IPS DF 6.9 (cell line): ENCODE measurements at regions not wholly inside any gene's neighbourhood (a gene's known extent, or its start where the extent isn't known, plus 50 kb on each side); places are given as distances from the start of the nearest gene placed in this dataset.

ENCODE experiments used
- DNase-seq: peaks from one replicate; pipeline ENCODE4 v3.0.0-alpha.2; 2013; ENCODE audit warnings: low read depth, low spot score
- H3K27ac ChIP-seq: one replicate; pipeline ENCODE4 v1.5.1; 2013; ENCODE audit warnings: low read length, control low read depth
- H3K27me3 ChIP-seq: 2 replicates; pipeline ENCODE4 v1.6.1; 2013; ENCODE audit warnings: mild to moderate bottlenecking, low read length; ENCODE audit not compliant: control insufficient read depth, insufficient read depth
- H3K36me3 ChIP-seq: 2 replicates; pipeline ENCODE4 v1.6.1; 2013; ENCODE audit warnings: low read length; ENCODE audit not compliant: control insufficient read depth, insufficient read depth
- H3K4me1 ChIP-seq: 2 replicates; pipeline ENCODE4 v1.6.1; 2013; ENCODE audit warnings: low read length; ENCODE audit not compliant: control insufficient read depth, insufficient read depth
- H3K4me3 ChIP-seq: 2 replicates; pipeline ENCODE4 v1.5.1; 2013; ENCODE audit warnings: mild to moderate bottlenecking, low read length
- H3K9me3 ChIP-seq: 2 replicates; pipeline ENCODE4 v1.6.1; 2013; ENCODE audit warnings: low read length, inconsistent platforms; ENCODE audit not compliant: control insufficient read depth, insufficient read depth
- WGBS: extraction: QIAGEN DNeasy Blood & Tissue Kit; methylation state at CpG from one replicate; pipeline ENCODE4 v1.1.7; 2013; ENCODE audit warnings: mixed read lengths, missing lambda C conversion rate; ENCODE audit not compliant: insufficient read length, insufficient coverage; 5-methylcytosine and 5-hydroxymethylcytosine counted together

DNA sequence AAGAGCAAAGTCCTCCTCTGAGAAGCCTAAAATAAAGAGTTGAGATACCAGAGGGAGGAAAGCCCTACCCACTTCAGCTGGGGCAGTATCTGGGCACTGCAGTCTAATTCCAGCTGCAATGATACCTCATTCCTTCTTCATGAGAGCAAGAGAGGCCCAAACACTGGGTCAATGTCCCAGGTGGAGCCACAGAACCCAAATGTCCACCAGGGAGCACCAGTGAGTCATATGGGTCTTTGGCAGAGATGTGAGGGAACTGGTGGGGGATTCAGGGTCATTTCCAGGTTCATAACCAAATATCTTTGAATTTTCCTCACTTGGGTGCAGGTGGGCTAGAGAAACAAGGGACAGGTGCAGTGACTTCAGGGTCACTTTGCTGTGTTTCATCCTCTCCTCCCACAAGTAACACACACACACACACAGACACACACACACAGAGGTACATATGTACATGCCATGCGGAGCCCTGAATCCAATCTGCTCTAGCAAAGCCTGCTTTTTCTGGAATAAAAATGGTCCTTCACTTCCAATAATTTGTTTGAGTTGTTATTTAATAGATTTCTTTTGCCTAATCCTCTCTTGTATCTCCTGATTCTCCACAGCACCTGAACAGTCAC lies 585.4 kb downstream of the SOX6 start:
- DNase-seq = peak; percentile 31
- Histone ChIP-seq H3K36me3 (no peaks in the 10 kb centered on the region), H3K4me1 (no peaks in the 10 kb centered on the region; the same call in 1 of the 2 replicates), H3K27ac (no peak overlapping the region), H3K27me3 (no peaks in the 10 kb centered on the region), H3K4me3 (no peak overlapping the region), H3K9me3 (no peaks in the 10 kb centered on the region)
- no CpG with 5 or more reads among the region's 1 CpG for WGBS

DNA sequence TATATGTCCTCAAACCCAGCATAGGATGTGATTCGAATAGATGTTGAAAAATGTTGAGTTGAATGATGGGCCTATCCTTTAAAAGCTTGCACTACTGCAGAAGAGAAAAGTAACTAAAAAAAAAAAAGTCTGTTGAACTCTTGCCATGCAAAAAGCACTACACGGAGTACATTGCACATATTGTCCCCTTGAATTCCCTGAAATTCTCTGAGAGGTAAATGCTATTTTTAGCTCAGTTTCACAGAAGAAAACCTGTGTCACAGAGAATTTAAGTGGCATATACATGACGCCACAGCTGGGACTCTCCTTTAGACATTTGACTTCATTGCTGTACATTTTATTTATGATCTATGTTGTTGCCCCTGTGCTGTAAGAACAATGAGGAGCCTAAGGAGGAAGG lies 583.8 kb downstream of the SOX6 start:
- Histone ChIP-seq H3K4me3 (no peak overlapping the region), H3K27ac (no peak overlapping the region), H3K4me1 (no peaks in the 10 kb centered on the region; the same call in 1 of the 2 replicates), H3K9me3 (no peaks in the 10 kb centered on the region), H3K36me3 (no peaks in the 10 kb centered on the region), H3K27me3 (no peaks in the 10 kb centered on the region)
- WGBS = no CpG with 5 or more reads among the region's 3 CpGs
- no peak for DNase-seq

DNA sequence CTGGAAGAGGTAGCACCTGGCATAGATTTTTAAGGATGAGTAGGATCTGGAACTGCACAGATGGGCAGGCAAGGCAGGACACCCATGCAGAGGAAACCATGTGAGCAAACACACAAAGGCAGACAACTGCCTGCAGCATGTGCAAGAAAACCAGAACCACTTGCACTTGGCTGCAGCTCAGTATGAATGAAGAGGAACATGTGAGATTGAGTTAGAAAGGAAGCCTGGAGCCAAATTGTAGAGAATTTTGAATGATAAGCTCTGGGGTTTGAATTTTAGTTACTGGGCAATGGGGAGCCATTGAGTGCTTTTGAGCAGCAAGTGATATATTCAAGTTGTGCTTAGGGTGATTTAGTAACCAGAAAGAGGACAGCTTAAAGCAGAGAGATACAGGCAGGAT lies 583.4 kb downstream of the SOX6 start:
- no peak overlapping the region for H3K27ac ChIP-seq
- no peaks in the 10 kb centered on the region for H3K27me3 ChIP-seq
- no peaks in the 10 kb centered on the region for H3K9me3 ChIP-seq
- H3K36me3 ChIP-seq = no peaks in the 10 kb centered on the region
- no peaks in the 10 kb centered on the region; the same call in 1 of the 2 replicates for H3K4me1 ChIP-seq
- no peak for DNase-seq
- no peak overlapping the region for H3K4me3 ChIP-seq

DNA sequence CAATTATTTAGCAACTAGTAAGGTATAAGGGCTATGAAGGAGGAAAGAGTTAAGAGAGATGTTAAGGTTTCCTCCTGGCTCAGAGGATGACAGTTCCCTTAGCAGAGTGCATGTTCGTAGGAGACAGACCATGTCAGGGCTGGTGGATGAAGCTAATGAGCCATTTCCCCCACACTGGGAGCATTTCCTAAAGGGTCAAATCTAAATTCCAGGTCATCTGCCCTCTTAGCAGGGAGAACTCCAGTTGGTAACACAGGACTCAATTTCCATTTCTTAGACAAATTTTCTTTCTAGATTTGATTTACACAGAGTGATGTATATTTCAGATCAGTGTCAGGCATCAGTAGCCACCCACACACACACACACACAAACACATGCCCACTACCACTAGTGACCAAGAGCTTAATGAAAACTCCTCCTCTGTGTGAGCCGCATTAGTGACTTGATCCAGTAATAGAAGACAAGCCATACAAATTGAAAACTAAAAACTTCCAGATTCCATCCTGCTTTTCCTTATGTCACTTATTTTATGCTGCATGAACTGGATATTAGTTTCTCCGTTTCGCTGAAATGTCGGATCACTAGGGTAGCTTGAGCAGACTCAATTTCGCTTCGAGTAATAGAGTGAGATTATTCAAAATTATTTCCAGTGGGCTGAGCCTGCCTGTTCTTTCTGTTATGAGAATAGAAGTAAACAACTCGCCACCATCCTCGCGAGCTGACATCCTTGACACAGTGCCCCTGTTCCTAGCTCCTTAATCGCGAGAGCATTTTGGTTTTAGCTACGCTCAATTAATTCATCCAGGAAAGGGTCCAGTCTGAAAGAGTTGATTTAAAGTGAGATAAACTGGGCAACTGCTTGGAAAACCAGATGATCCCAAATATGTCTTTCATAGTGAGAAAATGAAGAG lies 582.6 kb downstream of the SOX6 start:
- WGBS = no CpG with 5 or more reads among the region's 13 CpGs
- Histone ChIP-seq H3K36me3 (no peaks in the 10 kb centered on the region), H3K9me3 (no peaks in the 10 kb centered on the region), H3K4me3 (no peak overlapping the region), H3K27ac (no peak overlapping the region), H3K4me1 (no peaks in the 10 kb centered on the region; the same call in 1 of the 2 replicates), H3K27me3 (no peaks in the 10 kb centered on the region)
- DNase-seq = no peak

DNA sequence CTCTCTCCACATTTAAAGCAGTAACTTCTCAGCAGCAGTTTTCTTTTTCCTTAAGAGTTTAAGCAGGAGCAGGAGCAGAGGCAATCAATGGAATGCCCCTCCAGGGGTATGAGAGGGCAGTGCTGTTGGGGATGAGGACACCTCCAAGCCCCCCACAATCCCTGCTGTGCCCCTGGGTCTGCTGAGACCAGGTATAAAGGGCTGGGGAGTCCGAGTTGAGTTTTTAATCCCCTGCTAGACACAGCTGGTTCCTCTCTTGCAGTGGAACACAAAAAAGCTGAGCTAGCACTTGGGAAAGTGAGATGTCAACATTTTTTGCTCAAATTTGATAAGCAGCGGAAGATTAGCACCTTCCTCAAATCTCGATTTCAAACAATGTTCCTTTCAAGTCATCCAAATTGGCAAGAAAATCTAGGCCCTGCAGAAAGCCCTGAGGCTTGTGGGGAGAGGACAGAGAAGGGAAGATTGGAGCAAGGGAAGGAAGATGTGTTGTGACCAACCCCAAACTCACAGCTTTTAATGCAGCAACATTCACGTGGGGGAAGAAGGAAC lies 581.9 kb downstream of the SOX6 start:
- DNase-seq = no peak
- H3K4me3 ChIP-seq = no peak overlapping the region
- WGBS = no CpG with 5 or more reads among the region's 4 CpGs

DNA sequence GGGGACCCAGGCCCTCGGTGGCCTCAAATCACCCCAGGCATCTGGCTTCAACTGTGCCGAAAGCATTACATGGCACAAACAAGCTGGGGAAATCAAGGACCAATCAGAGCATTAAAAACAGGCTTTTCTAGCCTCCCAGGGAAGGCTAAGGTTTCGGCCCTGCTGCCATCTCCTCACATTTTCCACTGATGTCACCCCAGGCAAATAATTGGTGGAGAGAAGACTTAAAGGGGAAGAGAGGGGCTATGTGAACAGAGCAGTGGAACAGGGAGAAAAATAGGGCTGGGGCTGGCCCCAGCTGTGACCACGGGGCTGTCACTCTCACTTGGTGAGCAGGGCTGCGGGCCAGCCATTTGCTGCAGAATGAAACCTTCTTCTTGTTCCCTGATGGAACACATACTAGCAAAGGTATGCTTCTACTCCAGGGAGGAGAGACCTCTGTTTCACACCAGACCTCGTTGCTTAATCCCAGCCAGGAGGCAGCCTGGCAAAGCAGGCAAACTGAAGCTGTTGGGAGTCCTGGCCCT lies 581.3 kb downstream of the SOX6 start:
- Histone ChIP-seq H3K4me3 (no peak overlapping the region), H3K27me3 (no peaks in the 10 kb centered on the region), H3K36me3 (no peaks in the 10 kb centered on the region), H3K9me3 (no peaks in the 10 kb centered on the region), H3K4me1 (no peaks in the 10 kb centered on the region; the same call in 1 of the 2 replicates), H3K27ac (no peak overlapping the region)
- no peak for DNase-seq
- WGBS = no CpG with 5 or more reads among the region's 6 CpGs

More for the DNA sequence above, 581.9 kb downstream of the SOX6 start:
- H3K27ac ChIP-seq = no peak overlapping the region
- H3K4me1 ChIP-seq = no peaks in the 10 kb centered on the region; the same call in 1 of the 2 replicates
- no peaks in the 10 kb centered on the region for H3K36me3 ChIP-seq
- H3K27me3 ChIP-seq = no peaks in the 10 kb centered on the region
- H3K9me3 ChIP-seq = no peaks in the 10 kb centered on the region

DNA sequence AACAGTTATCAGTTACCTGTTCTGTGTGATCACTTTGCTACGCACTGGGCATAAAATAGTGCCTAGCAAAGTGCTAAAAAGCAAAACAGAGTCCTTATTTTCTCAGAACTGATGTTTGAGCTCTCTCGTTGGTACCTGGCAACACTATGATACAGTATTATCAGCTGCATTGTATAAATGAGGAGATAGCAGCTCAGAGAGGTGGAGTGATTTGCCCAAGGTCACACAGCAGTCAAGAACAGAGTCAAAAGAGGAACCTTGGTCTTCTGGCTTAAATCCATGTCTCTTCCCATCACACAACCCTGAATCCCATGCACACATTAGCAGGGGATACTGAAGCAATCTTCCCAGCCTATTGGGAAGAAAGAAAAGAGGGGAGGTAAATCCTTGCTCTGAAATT lies 580.5 kb downstream of the SOX6 start:
- no peaks in the 10 kb centered on the region for H3K36me3 ChIP-seq
- H3K4me3 ChIP-seq = no peak overlapping the region
- H3K4me1 ChIP-seq = no peaks in the 10 kb centered on the region
- H3K27ac ChIP-seq = no peak overlapping the region
- DNase-seq = no peak
- H3K27me3 ChIP-seq = no peaks in the 10 kb centered on the region
- H3K9me3 ChIP-seq = no peaks in the 10 kb centered on the region
- WGBS = no CpG with 5 or more reads among the region's 2 CpGs

DNA sequence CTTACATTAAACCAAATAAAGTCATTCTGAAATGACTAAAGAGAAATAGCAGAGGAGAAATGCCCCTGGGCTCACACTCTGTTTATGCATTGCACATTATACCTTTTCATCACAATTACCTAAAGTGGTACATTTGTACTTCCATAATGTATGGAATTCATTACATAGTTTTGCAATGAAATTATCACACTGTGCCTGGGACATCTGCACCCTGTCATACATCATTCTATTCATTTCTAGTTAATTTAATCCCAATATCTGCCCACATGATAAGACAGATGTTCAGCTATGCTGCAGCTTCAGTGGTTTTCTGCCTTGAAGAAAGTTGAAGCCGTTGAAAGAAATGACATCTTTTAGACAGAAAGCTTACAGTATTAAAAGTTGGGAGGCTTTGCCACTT lies 580.0 kb downstream of the SOX6 start:
- no peak overlapping the region for H3K27ac ChIP-seq

DNA sequence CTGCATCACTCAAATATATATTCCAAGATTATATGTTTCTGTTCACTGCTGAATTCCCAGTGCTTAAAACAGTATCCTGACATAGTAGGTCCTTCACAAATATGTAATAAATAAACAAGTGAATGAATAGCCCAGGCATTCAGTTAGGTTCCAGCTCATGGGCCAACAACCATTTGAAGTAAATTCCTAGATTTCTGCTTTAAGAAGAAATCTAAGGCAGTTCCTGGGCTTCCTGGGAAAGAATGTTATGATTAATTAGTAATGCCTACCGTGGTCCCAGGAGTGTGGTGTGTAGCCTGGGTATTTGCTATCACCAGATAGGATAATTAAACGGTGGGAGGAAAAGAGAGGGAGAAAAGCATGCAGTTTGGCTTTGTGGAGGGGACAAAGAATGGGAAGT lies 576.8 kb downstream of the SOX6 start:
- no peak for DNase-seq
- no peaks in the 10 kb centered on the region for H3K9me3 ChIP-seq
- no peak overlapping the region for H3K27ac ChIP-seq
- no CpG with 5 or more reads among the region's 2 CpGs for WGBS
- H3K27me3 ChIP-seq = no peaks in the 10 kb centered on the region
- H3K4me1 ChIP-seq = no peaks in the 10 kb centered on the region
- no peak overlapping the region for H3K4me3 ChIP-seq
- H3K36me3 ChIP-seq = no peaks in the 10 kb centered on the region

More for the DNA sequence above, 580.0 kb downstream of the SOX6 start:
- Histone ChIP-seq H3K27me3 (no peaks in the 10 kb centered on the region), H3K36me3 (no peaks in the 10 kb centered on the region), H3K4me3 (no peak overlapping the region), H3K9me3 (no peaks in the 10 kb centered on the region), H3K4me1 (no peaks in the 10 kb centered on the region)
- WGBS = no CpG with 5 or more reads among the region's 1 CpG
- no peak for DNase-seq

DNA sequence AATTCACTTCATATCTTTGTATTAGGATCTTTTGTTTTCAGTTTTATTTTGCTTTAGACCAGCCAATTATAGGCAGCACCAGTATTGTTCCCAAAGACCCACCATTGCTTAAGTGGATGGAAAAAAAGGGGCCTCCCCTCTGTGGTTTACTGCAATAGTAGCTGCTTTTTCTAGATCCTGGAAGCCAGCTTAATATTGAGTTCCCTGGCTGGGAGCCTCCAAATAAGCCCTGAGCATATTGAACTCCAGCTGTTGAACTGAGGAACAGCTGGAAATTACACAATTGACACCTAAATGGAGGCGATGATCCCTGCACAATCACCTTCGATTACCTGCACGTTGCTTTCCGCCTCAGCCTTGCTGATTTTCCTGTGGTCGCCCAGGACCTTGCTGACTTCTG lies 576.0 kb downstream of the SOX6 start:
- Histone ChIP-seq H3K36me3 (no peaks in the 10 kb centered on the region), H3K27ac (no peak overlapping the region), H3K9me3 (no peaks in the 10 kb centered on the region), H3K4me1 (no peaks in the 10 kb centered on the region), H3K4me3 (no peak overlapping the region), H3K27me3 (no peaks in the 10 kb centered on the region)
- WGBS = no CpG with 5 or more reads among the region's 5 CpGs
- no peak for DNase-seq
